Sciatic nerve (tissue), 2 donors: ENCODE measurements at regions not wholly inside any gene's neighbourhood (a gene's known extent, or its start where the extent isn't known, plus 50 kb on each side); places are given as distances from the start of the nearest gene placed in this dataset.

Experiments used
- ATAC-seq: fragments of 200-7000 bp; cut with Tn5 transposase; one replicate; pipeline ENCODE4 v1.9.1; 2020; ENCODE audit warnings: mild to moderate bottlenecking, moderate library complexity
- DNase-seq: peaks from one replicate; pipeline ENCODE4 v3.0.0-alpha.2; 2020; ENCODE audit warnings: low spot score
- intact Hi-C: fragments of 100-400 bp; cut with DNase I; formaldehyde crosslinking; loops from one replicate; pipeline ENCODE4 v1.14.2; 2022
- donor health status: DM: no; HTN: no; CAD: no.
- donor health status: DM: no; HTN: no; CAD: no.

DNA sequence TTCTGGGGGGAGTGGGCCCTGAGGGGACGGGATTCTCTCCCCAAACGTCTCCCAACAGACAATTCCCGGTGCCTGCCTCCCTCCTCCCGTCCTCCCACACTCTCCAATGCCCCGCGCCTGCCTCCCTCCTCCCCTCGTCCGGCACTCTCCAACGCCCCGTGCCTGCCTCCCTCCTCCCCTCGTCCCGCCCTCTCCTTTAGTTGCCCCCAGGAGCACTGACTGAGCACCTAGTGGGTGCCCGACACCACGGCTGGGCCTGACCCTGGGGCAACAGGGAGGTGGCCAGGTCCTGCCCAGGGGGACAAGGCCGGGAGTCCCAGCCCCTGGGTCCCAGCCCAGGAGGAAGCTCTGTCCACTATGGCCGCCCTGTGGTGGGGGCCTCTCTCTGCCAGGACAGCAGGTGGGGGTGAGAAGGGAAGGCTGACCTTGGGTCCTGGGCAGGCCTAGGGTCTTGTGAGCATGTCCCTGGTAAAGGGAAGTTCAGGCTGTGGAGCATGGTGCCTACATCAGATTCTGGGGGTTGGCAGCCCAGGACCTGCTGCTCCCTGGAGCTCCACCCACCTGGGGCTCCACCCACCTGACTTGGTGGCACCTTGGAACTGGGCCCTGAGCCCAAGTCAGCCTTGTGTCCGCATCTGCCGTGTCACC is 942.3 kb downstream of the BRD1 start:
- ATAC-seq (no peak), DNase-seq (peak; percentile 46)
- intact Hi-C loops, result no loop called here

DNA sequence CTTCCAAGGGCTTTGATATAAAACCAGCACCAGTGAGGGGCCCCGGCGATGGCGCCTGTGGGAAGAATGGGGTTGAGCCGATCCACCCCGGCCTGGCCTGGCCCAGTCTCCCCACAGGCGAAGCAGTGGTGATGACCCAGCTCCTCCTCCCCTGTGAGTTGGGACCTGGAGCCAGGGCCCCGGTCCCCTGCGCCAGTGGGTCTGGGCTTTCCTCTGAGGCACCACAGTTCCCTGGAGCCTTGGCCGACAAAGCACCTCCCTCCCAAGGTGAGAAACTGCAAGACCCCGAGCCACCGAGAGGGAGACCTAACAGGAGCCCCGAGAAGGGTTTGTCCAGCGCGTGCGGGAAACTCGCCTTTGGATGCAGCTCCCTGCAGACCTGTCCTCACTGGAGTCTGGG is 942.9 kb downstream of the BRD1 start:
- intact Hi-C loops, result no loop called here
- no peak for ATAC-seq
- peak; percentile 54 for DNase-seq

DNA sequence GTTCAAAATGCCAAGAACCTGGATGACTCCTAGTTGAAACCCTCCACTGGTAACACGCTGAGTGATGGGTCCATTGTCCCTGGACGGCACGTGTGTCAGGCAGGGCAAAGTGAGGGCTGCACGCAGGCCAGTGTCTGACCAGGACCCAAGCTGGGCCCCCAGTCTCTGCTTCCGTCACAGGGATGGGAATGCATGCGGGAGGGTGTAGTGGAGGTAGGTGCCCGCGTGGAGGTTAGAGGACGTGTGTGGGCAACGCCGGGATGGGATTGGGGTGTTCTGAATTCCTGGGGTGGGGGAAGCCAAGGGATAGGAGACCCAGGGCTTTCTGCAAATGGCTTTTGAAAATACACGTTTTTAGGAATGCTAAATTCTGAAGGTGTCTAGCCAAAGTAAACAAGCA is 943.3 kb downstream of the BRD1 start:
- no peak for ATAC-seq
- peak; percentile 43 for DNase-seq
- intact Hi-C loops, result no loop called here

DNA sequence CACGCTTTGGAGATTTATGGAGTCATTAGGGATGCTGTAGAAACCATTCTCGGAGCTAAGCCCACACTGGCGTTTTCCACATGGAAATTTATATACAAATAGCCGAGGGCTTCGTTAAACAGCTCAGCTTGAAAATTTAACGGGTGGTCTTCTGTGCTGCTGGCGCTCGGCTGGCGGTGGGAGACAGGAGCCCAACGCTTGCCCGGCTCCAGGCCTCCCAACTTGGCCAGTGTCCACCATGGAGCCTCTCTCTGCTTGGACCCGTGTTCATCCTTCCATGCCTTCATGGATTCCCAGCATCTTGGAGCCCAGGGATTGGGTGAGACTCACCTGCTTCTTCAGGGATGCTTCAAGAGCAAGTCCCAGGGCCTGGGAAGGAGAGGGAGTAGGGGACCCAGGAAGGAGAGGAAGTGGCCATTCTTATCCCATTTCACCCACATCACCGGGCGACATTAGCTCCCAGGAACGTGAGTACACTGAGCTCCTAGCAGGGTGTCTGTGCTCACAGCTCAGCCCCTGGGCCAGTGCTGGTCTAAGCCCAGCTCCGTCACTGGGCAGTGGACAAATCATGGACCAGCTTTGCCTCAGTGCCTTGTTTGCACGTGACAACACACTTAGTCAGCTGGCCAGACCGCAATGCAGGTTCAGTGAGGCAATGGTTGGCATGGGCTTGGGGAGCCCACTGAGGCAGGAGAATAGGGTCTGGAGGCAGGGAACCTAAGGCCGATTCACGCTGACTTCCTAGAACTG is 944.3 kb downstream of the BRD1 start:
- ATAC-seq (no peak), DNase-seq (peak; percentile 31)
- intact Hi-C loops, result no loop called here

DNA sequence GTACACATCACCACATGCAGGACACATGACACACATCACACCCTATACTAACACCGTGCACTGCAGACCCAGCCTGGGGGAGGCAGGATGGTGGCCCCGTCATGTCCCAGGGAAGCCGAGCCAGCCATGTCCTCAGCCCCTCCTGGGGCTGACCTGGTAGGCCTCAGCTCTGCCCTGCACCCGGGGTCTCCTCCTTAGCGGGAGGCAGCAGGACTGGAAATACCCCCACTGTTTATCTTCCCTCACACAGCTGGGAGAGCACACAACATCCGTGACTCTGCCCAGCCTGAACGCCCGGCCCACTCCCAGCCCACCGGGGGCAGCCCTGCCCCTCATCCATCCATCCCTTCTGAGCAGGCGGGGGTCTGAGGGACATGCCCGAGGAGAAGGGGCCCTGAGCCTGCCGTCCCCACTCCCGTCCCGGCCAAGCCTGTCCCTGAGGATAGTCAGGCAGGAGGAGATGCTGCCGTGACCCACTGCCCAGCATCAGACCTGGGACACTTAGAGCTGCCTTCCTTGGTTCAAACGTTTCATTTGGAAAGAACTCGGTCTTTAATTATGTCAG is 945.0 kb downstream of the BRD1 start:
- ATAC-seq (no peak), DNase-seq (peak; percentile 49)
- intact Hi-C loops, result no loop called here

DNA sequence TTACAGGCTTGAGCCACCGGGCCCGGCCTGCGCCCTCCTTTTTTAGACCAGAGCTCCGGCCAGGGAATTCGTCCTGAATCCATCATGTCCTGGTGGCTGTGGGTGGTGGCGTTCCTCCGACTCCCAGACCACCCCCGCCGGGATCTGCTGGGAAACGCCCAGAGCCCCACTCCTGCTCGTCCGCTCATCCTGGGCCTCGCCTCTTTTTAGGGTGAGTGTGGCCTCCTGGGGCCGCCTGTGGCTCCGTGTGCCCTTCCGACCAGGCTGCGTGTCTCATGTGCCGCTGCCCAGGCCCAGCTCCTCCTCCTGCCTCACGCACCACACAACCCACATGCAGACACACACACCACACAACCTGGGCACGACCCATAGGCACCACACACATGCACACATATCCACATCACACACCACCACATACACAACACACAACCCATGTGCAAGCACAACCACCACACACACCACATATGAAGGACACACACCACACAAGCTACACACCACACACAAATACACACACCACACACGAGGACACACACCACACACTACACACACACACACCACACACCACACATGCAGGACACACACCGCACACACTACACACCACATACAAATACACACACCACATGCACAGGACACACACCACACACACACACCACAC is 946.2 kb downstream of the BRD1 start:
- no peak for ATAC-seq
- peak; percentile 49 for DNase-seq
- intact Hi-C loops, result no loop called here

DNA sequence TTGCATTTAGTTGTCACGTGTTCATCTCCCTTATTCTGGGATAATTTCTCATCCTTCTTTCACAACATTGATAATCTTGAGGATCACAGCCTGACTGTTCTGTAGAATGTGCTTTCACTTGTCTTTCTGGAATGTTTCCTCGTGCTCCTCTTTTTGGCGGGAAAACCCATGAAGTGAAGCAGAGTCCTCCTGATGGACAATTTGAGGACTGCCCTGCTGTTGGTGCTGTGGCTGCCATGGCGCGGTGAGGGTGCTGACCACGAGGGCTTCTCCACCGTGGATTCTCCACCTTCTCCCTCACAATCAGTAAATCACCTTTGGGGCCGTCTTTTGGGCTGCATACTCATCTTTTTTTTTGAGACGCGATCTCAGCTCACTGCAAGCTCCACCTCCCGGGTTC is 946.9 kb downstream of the BRD1 start:
- intact Hi-C loops, result no loop called here
- DNase-seq (peak; percentile 36), ATAC-seq (no peak)

DNA sequence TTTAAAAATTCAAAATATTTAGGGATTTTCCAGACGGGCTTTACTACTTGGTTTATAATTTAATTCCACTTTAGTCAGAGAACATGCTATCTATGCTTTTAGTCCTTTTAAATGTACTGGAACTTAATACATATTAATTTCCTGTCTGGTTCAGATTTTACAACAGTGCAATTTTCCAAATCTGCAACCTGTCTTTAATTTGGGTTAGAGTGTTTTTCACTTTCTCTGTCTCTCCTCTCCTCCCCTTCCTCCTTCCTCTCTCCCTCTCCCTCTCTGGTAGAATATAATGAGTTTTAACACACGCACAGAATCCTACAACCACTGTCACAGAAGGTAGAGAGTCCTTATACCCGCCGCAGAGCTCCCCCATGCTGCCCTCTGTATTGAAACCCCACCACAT is 950.7 kb downstream of the BRD1 start:
- ATAC-seq (no peak), DNase-seq (no peak)
- intact Hi-C loops, result loop anchor here (10.0 kb wide), 1 partner anchor 628 kb away; no protein-coding TSS in a partner anchor

DNA sequence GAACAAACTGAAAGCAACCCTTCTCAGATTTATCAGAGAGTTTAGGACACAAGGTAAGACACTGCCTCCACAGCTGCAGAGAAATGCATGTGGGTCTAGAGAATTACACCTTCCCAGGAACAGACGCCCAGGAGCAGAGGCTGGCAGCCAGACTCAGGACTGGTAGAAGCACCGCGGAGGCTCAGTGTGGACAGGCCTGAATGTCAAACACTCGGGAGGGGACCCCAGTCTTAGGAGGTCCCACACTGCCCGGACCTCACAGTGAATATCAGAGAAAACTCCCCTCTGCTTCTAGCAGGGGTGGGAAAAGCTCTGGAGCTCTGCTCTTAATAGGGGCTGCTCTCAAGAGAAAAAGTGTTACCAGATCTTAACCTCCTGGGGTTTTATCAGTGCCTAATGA is 952.7 kb downstream of the BRD1 start:
- ATAC-seq, result no peak
- no peak for DNase-seq
- intact Hi-C loops, result loop anchor here (10.0 kb wide), 1 partner anchor 630 kb away; no protein-coding TSS in a partner anchor

DNA sequence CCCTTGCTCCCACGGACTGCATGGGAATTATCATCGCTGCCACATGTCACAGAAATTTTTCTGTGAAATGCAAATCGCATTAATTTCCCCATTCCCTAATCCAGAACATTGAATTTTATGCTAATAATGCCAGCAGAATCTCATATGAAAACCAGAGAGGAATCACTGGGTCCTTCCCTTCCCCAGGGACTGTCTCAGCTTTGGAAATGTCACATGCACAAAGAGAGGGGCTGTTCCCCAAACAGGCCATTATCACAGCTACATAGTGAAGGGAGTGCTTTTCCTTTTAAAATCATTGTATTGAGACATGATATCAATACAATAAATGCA is 954.5 kb downstream of the BRD1 start:
- intact Hi-C loops, result loop anchor here (10.0 kb wide), 1 partner anchor 632 kb away; no protein-coding TSS in a partner anchor
- no peak for DNase-seq
- ATAC-seq, result no peak

DNA sequence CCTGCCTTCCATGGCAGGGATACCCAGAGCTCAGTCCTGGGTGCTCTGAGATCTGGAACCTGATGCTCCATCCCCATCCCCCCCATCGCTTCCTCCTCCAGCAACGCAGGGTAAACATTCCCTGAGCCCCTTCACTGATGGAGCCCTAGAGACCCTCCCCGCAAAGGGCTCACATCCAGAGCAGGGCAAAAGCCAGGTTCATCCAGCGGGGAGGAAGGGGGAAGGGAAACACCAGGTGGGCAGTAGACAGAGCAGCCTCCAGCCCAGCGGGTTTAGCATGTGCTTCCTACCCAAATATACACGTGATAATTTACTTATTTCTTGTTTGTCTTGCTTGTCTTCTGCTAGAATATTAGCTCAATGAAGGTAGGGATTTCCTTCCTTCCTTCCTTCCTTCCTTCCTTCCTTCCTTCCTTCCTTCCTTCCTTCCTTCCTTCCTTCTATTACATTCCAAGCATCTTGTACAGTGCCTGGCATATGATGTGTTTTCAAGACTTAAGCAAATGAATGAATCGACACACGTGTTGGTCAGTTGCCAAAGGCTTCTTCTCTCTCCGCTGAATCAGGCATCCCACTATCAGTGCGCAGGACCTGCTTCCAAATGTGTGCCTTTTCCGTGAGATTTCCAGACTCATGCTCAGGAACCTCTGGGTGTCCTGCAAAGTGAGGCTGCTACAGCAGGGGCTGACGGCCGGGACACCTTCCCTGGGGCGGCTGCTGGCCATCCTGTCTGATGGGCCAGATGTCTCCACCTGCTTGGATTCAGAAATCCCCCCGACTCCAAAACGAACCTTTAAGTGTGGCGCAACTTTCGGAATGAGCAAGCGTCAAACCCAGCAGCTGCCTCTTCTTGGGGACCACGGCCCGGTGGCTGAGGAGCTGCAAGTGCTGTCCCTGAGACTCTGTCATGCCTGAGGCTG is 955.1 kb downstream of the BRD1 start:
- DNase-seq, result peak; percentile 28
- intact Hi-C loops, result loop anchor here (10.0 kb wide), 1 partner anchor 632 kb away; no protein-coding TSS in a partner anchor
- no peak for ATAC-seq

DNA sequence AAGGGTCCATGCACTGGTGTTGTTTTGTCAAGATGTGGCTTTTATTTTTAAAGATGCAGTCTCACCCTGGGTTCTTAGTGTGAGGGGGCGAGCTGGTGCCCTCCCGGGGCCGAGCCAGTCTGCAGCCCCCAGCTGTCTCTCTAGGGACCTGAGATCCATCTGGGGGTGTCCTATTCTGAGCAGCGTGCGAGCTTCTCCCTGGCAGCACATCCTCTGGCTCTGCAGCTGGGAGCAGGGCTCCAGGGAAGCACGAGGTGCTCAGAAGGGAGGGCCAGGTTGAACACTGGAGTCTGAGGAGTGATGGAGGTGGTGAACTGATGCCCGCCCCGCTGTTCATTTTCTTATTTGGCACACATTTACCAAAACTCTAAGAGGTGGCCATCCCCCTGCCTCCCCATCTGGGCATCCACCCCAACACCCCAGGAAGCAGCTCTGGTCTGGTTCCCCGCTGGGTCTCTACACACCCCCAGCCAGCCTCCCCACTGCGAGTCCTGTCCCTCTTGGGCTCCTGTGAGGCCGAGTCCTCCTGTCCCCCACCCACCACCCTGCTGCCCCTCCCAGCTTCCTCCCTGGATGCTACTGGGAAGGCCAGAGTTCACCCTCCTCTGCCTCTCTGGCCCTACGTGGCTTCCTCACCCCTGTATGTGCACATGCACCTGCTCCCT is 956.4 kb downstream of the BRD1 start:
- DNase-seq, result peak; percentile 44
- no peak for ATAC-seq
- intact Hi-C loops, result loop anchor here (10.0 kb wide), 1 partner anchor 633 kb away; no protein-coding TSS in a partner anchor

DNA sequence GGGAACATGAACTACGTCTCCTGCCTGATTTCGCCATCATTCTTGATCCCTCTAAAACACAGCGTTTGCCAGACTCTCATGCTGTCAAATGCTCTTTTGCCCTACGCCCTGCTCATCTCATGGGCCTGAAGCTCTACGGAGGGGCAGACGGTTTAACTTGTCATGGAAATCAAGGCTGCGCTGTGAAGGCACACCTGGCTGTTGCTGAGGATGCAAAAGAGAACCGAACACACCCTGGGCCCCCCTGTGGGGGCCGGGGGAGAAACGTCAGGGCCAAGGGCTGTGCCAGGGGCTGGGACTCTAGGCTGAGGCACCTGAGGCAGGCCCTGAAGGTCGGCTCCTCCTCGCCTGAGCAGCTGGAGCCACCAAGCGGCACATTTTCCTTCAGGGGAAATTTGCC is 957.2 kb downstream of the BRD1 start:
- peak; percentile 33 for DNase-seq
- intact Hi-C loops, result loop anchor here (10.0 kb wide), 1 partner anchor 634 kb away; no protein-coding TSS in a partner anchor

DNA sequence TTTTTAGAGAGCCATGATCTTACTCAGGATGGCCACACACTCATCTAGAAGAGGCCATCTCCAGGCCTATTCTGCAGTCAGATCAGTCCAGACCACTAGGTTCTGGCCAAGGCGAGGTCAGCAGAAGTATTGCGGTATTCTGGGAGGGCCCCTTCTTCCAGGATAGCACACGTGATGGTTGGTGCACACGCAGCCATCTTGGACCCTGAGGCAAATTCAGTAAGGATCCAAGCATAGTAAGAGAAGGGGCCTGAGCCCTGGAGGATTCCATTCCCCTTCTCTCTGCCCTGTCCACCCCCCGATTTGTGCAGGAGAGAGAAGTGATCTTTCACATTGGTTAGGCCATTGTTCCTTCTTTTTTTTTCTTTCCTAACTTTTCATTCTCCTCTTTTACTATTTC is 957.9 kb downstream of the BRD1 start:
- intact Hi-C loops, result loop anchor here (10.0 kb wide), 1 partner anchor 635 kb away; no protein-coding TSS in a partner anchor
- ATAC-seq, result no peak
- no peak for DNase-seq

More for the DNA sequence above, 957.2 kb downstream of the BRD1 start:
- no peak for ATAC-seq

DNA sequence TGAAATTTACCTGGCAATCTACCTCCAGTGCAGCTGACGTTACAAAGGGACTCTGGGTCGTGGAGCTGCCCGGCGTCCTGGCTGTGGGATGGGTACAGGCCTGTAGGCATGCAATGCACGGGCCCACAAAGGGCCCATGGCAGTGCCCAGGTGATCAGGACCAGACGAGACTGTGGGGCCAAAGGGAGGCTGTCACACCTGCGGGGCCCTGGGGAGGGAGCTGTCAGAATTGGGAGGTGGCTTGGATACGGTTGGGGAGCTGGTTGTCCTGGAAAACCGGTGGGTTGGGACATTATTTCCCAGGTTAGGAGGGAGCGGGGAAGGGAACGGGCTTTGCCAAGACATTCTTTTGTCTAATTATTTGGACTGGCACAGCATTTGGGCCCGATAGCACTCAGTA is 958.5 kb downstream of the BRD1 start:
- no peak for ATAC-seq
- DNase-seq, result peak; percentile 46
- intact Hi-C loops, result no loop called here

DNA sequence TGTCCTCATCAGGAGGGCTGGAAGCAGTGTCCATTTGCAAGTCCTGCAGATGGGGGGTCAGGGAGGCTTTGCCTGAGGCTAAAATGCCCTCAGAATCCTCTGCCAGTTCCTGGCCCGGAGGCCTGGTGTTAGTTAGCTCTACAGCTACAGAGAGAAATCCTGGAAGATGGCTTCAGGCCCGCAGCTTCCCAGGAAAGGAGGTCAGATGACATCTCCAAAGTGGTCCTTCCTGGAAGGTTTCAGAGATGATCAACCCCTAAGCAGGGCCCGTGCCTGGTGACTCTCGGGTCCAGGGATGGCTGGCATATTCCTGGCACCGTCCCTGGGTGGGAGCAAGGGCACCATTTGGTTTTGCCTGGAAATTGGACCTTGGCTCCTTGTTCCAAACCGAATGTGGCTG is 959.1 kb downstream of the BRD1 start:
- ATAC-seq (no peak), DNase-seq (no peak)
- intact Hi-C loops, result no loop called here

DNA sequence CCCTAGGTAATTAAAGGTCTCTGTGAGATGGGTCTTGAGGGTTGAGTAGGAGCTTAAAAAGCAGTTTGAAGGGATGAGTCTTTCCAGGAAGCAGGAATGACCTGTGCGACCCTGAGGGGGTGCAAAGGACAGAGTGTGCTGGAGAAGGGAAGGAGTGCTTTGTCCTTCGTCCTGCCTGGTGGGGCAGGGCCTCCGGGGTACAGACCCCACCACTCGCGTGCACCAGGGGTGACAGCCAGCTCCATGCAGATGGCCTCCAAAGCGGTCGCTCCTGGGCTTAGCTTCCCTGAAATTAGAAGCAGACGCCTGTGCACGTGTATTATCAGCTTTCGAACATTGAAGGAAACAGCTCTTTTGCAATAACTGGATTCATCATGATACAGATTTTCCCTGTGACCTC is 959.8 kb downstream of the BRD1 start:
- intact Hi-C loops, result no loop called here
- ATAC-seq (no peak), DNase-seq (no peak)
